B cell (primary cell): ENCODE measurements at regions not wholly inside any gene's neighbourhood (a gene's known extent, or its start where the extent isn't known, plus 50 kb on each side); places are given as distances from the start of the nearest gene placed in this dataset.

Experiments used
- ATAC-seq: fragments of 200-7000 bp; cut with Tn5 transposase; one replicate; pipeline ENCODE4 v1.10.0; 2021; ENCODE audit warnings: low read depth, mild to moderate bottlenecking, moderate number of reproducible peaks, moderate library complexity
- CTCF ChIA-PET: fragments of 350-600 bp; sonication (Branson Sonifier 250); formaldehyde crosslinking; loops from one replicate; lab custom pipeline; 2021; ENCODE audit warnings: antibody characterized with exemption, inconsistent platforms; lab: Charles Lee
- POLR2A ChIA-PET: fragments of 350-600 bp; sonication (Branson Sonifier 250); formaldehyde crosslinking; loops from one replicate; lab custom pipeline; 2021; ENCODE audit warnings: antibody characterized with exemption; lab: Charles Lee
- DNase-seq: peaks from one replicate; pipeline ENCODE4 v3.0.0; 2013
- H2AFZ ChIP-seq: 2 replicates; pipeline ENCODE4 v1.6.1; 2012; ENCODE audit warnings: mild to moderate bottlenecking, low read depth, low read length; ENCODE audit not compliant: insufficient read depth, poor library complexity, severe bottlenecking
- H3K27ac ChIP-seq, 2 donors: 1 replicate in 1 of 2; 2 replicates in 1 of 2; pipeline ENCODE4 v1.5.1; 2012 to 2013; ENCODE audit warnings: low read length in 2 of 2, mild to moderate bottlenecking in 2 of 2, moderate library complexity in 1 of 2
- H3K27me3 ChIP-seq, 4 experiments: fragments of 200-600 bp in 1 of 4; sonication (generic) in 1 of 4; replicated peaks in 1 of 4; 1 replicate in 2 of 4; 2 replicates in 2 of 4; pipeline versions ENCODE4 v1.6.1 to v1.7.0; 2013 to 2016; ENCODE audit warnings: low read length in 3 of 4, mild to moderate bottlenecking in 2 of 4, mixed read lengths in 1 of 4, moderate library complexity in 1 of 4; ENCODE audit not compliant: insufficient read depth in 4 of 4, control insufficient read depth in 3 of 4; ENCODE audit errors: control extremely low read depth in 1 of 4
- H3K36me3 ChIP-seq, 2 experiments: replicated peaks in 1 of 2; 1 replicate in 1 of 2; 2 replicates in 1 of 2; pipeline versions ENCODE4 v1.6.1 to v1.7.1; 2013; ENCODE audit warnings: low read length in 1 of 2; ENCODE audit not compliant: insufficient read depth in 2 of 2, control insufficient read depth in 1 of 2; ENCODE audit errors: control extremely low read depth in 1 of 2, extremely low read depth in 1 of 2
- H3K4me1 ChIP-seq, 2 donors: fragments of 200-600 bp in 1 of 2; sonication (generic) in 1 of 2; 1 replicate in 1 of 2; 2 replicates in 1 of 2; pipeline versions ENCODE4 v1.5.1 to v1.6.1; 2013 to 2017; ENCODE audit warnings: low read length in 2 of 2; ENCODE audit not compliant: control insufficient read depth in 2 of 2, insufficient read depth in 2 of 2
- H3K4me2 ChIP-seq: replicated peaks from 2 replicates; pipeline ENCODE3; 2012; ENCODE audit warnings: mild to moderate bottlenecking, low read depth, low read length; ENCODE audit not compliant: poor library complexity, severe bottlenecking
- H3K4me3 ChIP-seq, 5 experiments: fragments of 200-600 bp in 1 of 5; sonication (generic) in 1 of 5; 1 replicate in 3 of 5; 2 replicates in 2 of 5; pipeline versions ENCODE4 v1.5.1 to v1.7.0; 2011 to 2016; ENCODE audit warnings: low read length in 4 of 5, mild to moderate bottlenecking in 4 of 5, low read depth in 2 of 5, control low read depth in 1 of 5, moderate library complexity in 1 of 5; ENCODE audit not compliant: insufficient read depth in 1 of 5; ENCODE audit errors: control extremely low read depth in 1 of 5, extremely low read depth in 1 of 5
- H3K79me2 ChIP-seq: fragments of 200-600 bp; sonication (generic); one replicate; pipeline ENCODE4 v1.6.0; 2016; ENCODE audit warnings: low read length; ENCODE audit not compliant: control insufficient read depth, insufficient read depth
- H3K9ac ChIP-seq: fragments of 200-600 bp; sonication (generic); 2 replicates; pipeline ENCODE4 v1.6.1; 2017; ENCODE audit warnings: mild to moderate bottlenecking, low read length, moderate library complexity
- H3K9me3 ChIP-seq, 3 donors: one replicate each; pipeline versions ENCODE4 v1.6.1 to v1.7.1; 2013; ENCODE audit warnings: low read length in 2 of 3; ENCODE audit not compliant: control insufficient read depth in 2 of 3, insufficient read depth in 1 of 3; ENCODE audit errors: control extremely low read depth in 1 of 3
- H4K20me1 ChIP-seq: 2 replicates; pipeline ENCODE4 v1.6.0; 2012; ENCODE audit warnings: mild to moderate bottlenecking, low read length; ENCODE audit not compliant: insufficient read depth, control insufficient read depth, poor library complexity, severe bottlenecking
- H3K27ac Mint-ChIP-seq: one replicate; pipeline ENCODE4 v1.8.0; 2021; ENCODE audit warnings: mixed read lengths
- H3K27me3 Mint-ChIP-seq: one replicate; pipeline ENCODE4 v1.8.0; 2021; ENCODE audit warnings: mixed read lengths
- H3K4me1 Mint-ChIP-seq: one replicate; pipeline ENCODE4 v1.8.0; 2021; ENCODE audit warnings: mixed read lengths
- H3K4me3 Mint-ChIP-seq: one replicate; pipeline ENCODE4 v1.8.0; 2021; ENCODE audit warnings: mixed read lengths
- H3K9me3 Mint-ChIP-seq: one replicate; pipeline ENCODE4 v1.8.0; 2022; ENCODE audit warnings: mixed read lengths; ENCODE audit not compliant: insufficient read depth
- CTCF ChIP-seq: fragments of 200-600 bp; IDR thresholded peaks from one replicate; pipeline ENCODE4 v1.8.0; 2022; ENCODE audit warnings: antibody characterized with exemption, mild to moderate bottlenecking
- EZH2 ChIP-seq: IDR thresholded peaks from 2 replicates; pipeline ENCODE4 v1.6.1; 2012; ENCODE audit warnings: borderline replicate concordance, low read depth, mild to moderate bottlenecking, moderate library complexity, low read length; ENCODE audit not compliant: insufficient read depth, poor library complexity, severe bottlenecking
- WGBS: methylation state at CpG from one replicate; pipeline ENCODE4 v1.1.5; 2013; ENCODE audit warnings: missing lambda C conversion rate; ENCODE audit not compliant: insufficient coverage; 5-methylcytosine and 5-hydroxymethylcytosine counted together
- intact Hi-C: fragments of 100-400 bp; cut with micrococcal nuclease; formaldehyde crosslinking; loops from one replicate; pipeline ENCODE4 v1.10.0; 2022

DNA sequence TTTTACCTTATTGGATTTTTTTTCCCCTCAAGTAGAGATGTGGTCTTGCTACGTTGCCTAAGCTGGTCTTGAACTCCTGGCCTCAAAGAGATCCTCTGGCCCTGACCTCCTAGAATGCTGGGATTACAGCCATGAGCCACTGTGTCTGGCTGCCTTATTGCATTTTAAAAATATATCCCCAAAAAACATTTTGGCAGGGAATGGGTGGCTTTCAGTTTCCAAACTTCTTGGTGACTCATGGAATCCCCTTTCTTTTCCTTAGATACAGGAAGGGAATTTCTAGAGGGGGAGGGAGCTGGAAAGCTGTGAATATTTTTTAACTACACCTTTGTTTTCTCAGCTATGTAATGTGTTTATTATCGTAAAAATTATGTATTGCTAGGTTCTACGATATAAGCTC lies 73.3 kb downstream of the SNRPE start:
- H3K4me3 Mint-ChIP-seq: no peak overlapping the region
- Histone ChIP-seq H3K4me1 (no peaks in the 10 kb centered on the region), H3K9me3 (no peaks in the 10 kb centered on the region), H4K20me1 (no peaks in the 10 kb centered on the region), H3K9ac (no peak overlapping the region), H3K36me3 (no peaks in the 10 kb centered on the region), H3K27me3 (peaks cover 0 to 9% (median 0%) of the 10 kb centered on the region in 4 experiments), H3K4me3 (no peak overlapping the region), H2AFZ (no peak overlapping the region), H3K79me2 (no peaks in the 10 kb centered on the region), H3K27ac (no peak overlapping the region), H3K4me2 (no peak overlapping the region)
- H3K27ac Mint-ChIP-seq: no peak overlapping the region
- no peaks in the 10 kb centered on the region for H3K4me1 Mint-ChIP-seq
- ChIA-PET CTCF (no interaction called here), POLR2A (no interaction called here)
- ATAC-seq (no peak), DNase-seq (no peak)
- no peaks in the 10 kb centered on the region for H3K9me3 Mint-ChIP-seq
- peaks cover 31% of the 10 kb centered on the region for H3K27me3 Mint-ChIP-seq
- TF ChIP-seq CTCF: no peak
- no peak for TF ChIP-seq EZH2
- intact Hi-C loops: no loop called here
- no CpG with 5 or more reads among the region's 3 CpGs for WGBS

- no peaks in the 10 kb centered on the region for H3K79me2 ChIP-seq
- 79% methylated on average over 2 of the region's 2 CpGs for WGBS
- no peak overlapping the region for H3K4me3 ChIP-seq
- Mint-ChIP-seq H3K9me3 (no peaks in the 10 kb centered on the region), H3K4me3 (no peak overlapping the region), H3K27ac (no peak overlapping the region), H3K27me3 (peaks cover 31% of the 10 kb centered on the region), H3K4me1 (no peaks in the 10 kb centered on the region)
- H3K36me3 ChIP-seq: no peaks in the 10 kb centered on the region
- no peak for ATAC-seq
- POLR2A ChIA-PET: no interaction called here
- intact Hi-C loops: no loop called here
- no peak for DNase-seq
- CTCF ChIA-PET: no interaction called here
- peaks cover 0 to 9% (median 0%) of the 10 kb centered on the region in 4 experiments for H3K27me3 ChIP-seq
- no peak overlapping the region for H3K4me2 ChIP-seq
- H3K9ac ChIP-seq: no peak overlapping the region
- TF ChIP-seq EZH2: no peak
- no peak for TF ChIP-seq CTCF
- H3K9me3 ChIP-seq: no peaks in the 10 kb centered on the region
- H3K27ac ChIP-seq: no peak overlapping the region
- no peaks in the 10 kb centered on the region for H4K20me1 ChIP-seq
- H3K4me1 ChIP-seq: no peaks in the 10 kb centered on the region
- no peak overlapping the region for H2AFZ ChIP-seq
Measured at GRCh38 chr1:203935321-203935720, 73.9 kb downstream of the SNRPE start.
